Kidney (tissue), 13 donors: ENCODE measurements at regions not wholly inside any gene's neighbourhood (a gene's known extent, or its start where the extent isn't known, plus 50 kb on each side); places are given as distances from the start of the nearest gene placed in this dataset.

ENCODE experiments used
- DNase-seq, 5 donors: peaks; one replicate each; pipeline ENCODE4 v3.0.0-alpha.2; 2013 to 2020
- FAIRE-seq: peaks from 2 replicates; lab custom pipeline; 2012; peaks lifted over from hg19 to GRCh38; lab: Jason Lieb, UNC
- H3K27ac ChIP-seq, 2 donors: one replicate each; pipeline ENCODE4 v1.7.0; 2013; ENCODE audit warnings: low read depth in 2 of 2, low read length in 2 of 2, inconsistent platforms in 1 of 2
- H3K27me3 ChIP-seq: one replicate; pipeline ENCODE4 v1.7.1; 2013; ENCODE audit warnings: low read length, inconsistent platforms; ENCODE audit not compliant: control insufficient read depth, insufficient read depth
- H3K36me3 ChIP-seq, 3 donors: one replicate each; pipeline versions ENCODE4 v1.7.0 to v1.7.1; 2013; ENCODE audit warnings: low read length in 3 of 3, control low read depth in 1 of 3, inconsistent platforms in 1 of 3; ENCODE audit not compliant: insufficient read depth in 3 of 3, control insufficient read depth in 2 of 3
- H3K4me1 ChIP-seq, 3 donors: one replicate each; pipeline versions ENCODE4 v1.7.0 to v1.7.1; 2013; ENCODE audit warnings: low read length in 3 of 3, inconsistent platforms in 1 of 3, low read depth in 1 of 3; ENCODE audit not compliant: control insufficient read depth in 2 of 3, insufficient read depth in 2 of 3
- H3K4me3 ChIP-seq, 3 donors: one replicate each; pipeline versions ENCODE4 v1.7.0 to v1.8.1; 2013; ENCODE audit warnings: low read length in 3 of 3, control low read depth in 1 of 3, inconsistent platforms in 1 of 3
- H3K9ac ChIP-seq, 3 donors: one replicate each; pipeline versions ENCODE4 v1.7.0 to v1.7.1; 2013; ENCODE audit warnings: low read length in 3 of 3, control low read depth in 1 of 3, inconsistent platforms in 1 of 3
- H3K9me3 ChIP-seq, 3 donors: one replicate each; pipeline versions ENCODE4 v1.7.0 to v1.7.1; 2013; ENCODE audit warnings: low read length in 3 of 3, control low read depth in 1 of 3, inconsistent platforms in 1 of 3; ENCODE audit not compliant: control insufficient read depth in 2 of 3, insufficient read depth in 1 of 3
- CTCF ChIP-seq: IDR thresholded peaks from 3 replicates; pipeline ENCODE4 v1.5.1; 2012; ENCODE audit warnings: mild to moderate bottlenecking, moderate library complexity, borderline replicate concordance; ENCODE audit not compliant: insufficient read depth; ENCODE audit errors: extremely low read depth
- intact Hi-C: fragments of 100-400 bp; cut with DNase I; formaldehyde crosslinking; loops from one replicate; pipeline ENCODE4 v1.11.1; 2022
- donor health status: control.
- donor health status: control.
- donor health status: control.
- donor health status: control.
- donor health status: control.
- donor health status: DM: yes; HTN: yes; CAD: no.
- donor health status: Normal renal cell carcinoma (clear cell type).

GRCh38 chr10:33391611-33392465 is 57.4 kb upstream of the NRP1 start:
- H3K4me3 ChIP-seq = no peak overlapping the region
- no peaks in the 10 kb centered on the region for H3K4me1 ChIP-seq
- no peaks in the 10 kb centered on the region for H3K27me3 ChIP-seq
- H3K9me3 ChIP-seq = peaks cover 0 to 3% (median 2%) of the 10 kb centered on the region in 3 donors
- no peak for FAIRE-seq
- no peak overlapping the region for H3K27ac ChIP-seq
- no peak overlapping the region for H3K9ac ChIP-seq
- TF ChIP-seq CTCF = no peak
- no peak for DNase-seq
- intact Hi-C loops = no loop called here
- no peaks in the 10 kb centered on the region for H3K36me3 ChIP-seq

- H3K27ac ChIP-seq = no peak overlapping the region
- no peak overlapping the region for H3K9ac ChIP-seq
- H3K27me3 ChIP-seq = no peaks in the 10 kb centered on the region
- no peak overlapping the region for H3K4me3 ChIP-seq
- no peaks in the 10 kb centered on the region for H3K9me3 ChIP-seq
- H3K4me1 ChIP-seq = no peaks in the 10 kb centered on the region
- intact Hi-C loops = no loop called here
- no peak for FAIRE-seq
- no peak for TF ChIP-seq CTCF
- no peak for DNase-seq
- no peaks in the 10 kb centered on the region for H3K36me3 ChIP-seq
Observed at GRCh38 chr10:33390046-33390445, 55.6 kb upstream of the NRP1 start.

- H3K4me1 ChIP-seq = no peaks in the 10 kb centered on the region
- no peak overlapping the region for H3K27ac ChIP-seq
- H3K36me3 ChIP-seq = no peaks in the 10 kb centered on the region
- no peak for DNase-seq
- H3K27me3 ChIP-seq = no peaks in the 10 kb centered on the region
- no peaks in the 10 kb centered on the region for H3K9me3 ChIP-seq
- intact Hi-C loops = no loop called here
- TF ChIP-seq CTCF = no peak
- FAIRE-seq = no peak
- H3K9ac ChIP-seq = no peak overlapping the region
- H3K4me3 ChIP-seq = no peak overlapping the region
Observed at GRCh38 chr10:33388785-33389184, 54.3 kb upstream of the NRP1 start.
